GM19328 (cell line): ENCODE measurements at regions not wholly inside any gene's neighbourhood (a gene's known extent, or its start where the extent isn't known, plus 50 kb on each side); places are given as distances from the start of the nearest gene placed in this dataset.
"Not testable (repeated sequence)": the region's sequence is repeated elsewhere in the genome, so short reads cannot be mapped to it uniquely, and the experiment has no call there.

Experiments
- ATAC-seq: cut with Tn5 transposase; IDR thresholded peaks from one replicate; pipeline ENCODE4 v1.9.1; 2021; ENCODE audit warnings: mild to moderate bottlenecking, moderate library complexity; ENCODE audit not compliant: unreplicated experiment

DNA sequence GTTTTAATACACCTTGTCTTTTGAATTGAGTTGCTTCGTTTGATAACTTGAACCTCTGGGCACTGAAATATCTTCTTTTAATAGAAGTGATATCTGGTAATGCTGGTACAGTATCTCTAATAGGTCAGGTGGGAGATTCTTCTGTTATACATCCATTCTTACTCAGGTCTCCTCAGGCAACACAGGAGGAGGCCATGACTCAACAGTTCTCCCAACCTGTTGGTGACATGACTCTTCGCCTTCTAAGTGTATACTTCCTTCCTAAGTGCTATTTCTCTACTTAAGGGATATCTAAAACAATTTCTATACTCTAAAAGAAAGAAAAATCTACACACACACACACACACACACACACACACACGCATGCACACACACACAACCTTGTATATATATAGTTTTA lies 509.1 kb downstream of the PCNX1 start:
- no peak for ATAC-seq

DNA sequence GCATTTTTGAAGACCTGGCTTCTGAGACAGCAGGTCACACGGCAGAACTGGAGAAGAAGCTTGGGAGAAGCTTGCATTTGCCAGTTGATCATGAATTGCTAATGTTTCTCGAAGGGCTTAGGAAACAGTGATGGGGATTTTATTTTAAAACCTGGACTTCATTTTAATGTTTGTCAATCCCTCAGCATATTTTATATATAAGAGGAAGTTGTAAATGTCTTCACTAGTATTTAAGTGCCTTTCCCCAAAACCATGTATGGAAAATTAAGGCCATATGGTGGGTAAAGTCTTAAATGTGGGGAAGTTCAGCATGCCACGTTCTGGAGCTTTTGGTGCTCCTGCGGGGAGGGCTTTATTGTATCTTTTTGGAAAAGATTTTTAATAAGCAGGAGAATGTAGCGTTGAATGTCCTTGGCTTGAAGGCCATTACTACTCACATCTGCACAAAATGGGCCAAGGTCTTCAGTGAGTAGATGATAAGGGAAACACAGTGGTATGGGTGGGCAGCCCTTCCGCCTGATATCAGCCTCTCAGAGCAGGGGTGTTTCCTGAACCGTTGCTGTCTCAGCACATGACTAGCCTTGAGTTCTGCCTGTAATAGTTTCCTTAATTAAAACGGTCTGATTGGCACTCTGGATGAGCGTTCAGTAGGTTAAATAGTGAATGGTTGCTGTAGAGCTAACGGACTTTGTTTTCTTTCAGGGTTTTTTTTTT lies 511.4 kb downstream of the PCNX1 start:
- ATAC-seq: no peak

DNA sequence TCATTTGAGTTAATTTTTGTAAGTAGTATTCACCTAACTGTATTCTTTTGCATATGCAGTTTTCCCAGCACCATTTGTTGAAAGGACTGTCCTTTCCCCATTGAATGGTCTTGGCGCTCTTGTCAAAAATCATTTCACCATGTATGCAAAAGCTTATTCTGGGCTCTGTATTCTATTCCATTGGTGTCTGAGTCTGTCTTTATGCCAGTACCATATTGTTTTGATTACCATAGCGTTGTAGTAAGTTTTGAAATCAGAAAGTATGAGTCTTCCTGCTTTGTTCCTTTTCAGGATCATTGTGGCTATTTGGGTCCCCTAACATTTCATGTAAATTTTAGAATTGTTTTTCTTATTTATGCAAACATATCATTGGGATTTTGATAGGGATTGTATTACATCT lies 508.7 kb upstream of the RGS6 start:
- ATAC-seq: no peak

DNA sequence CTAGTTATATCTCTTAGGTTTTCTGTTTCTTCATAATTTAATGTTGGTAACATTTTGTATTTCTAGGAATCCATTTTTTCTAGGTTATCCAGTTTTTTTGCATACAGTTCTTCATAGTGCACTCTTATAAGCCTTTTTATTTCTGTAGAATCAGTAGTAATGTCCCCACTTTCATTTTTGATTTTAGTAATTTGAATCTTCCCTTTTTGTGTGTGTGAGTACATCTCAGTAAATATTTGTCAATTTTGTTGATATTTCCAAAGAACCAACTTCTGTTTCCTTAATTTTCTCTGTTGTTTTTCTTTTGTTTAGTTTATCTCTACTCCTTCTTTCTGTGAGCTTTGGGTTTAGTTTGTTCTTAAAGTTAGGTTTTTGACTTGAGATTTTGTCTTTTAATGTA lies 507.3 kb upstream of the RGS6 start:
- ATAC-seq: no peak

DNA sequence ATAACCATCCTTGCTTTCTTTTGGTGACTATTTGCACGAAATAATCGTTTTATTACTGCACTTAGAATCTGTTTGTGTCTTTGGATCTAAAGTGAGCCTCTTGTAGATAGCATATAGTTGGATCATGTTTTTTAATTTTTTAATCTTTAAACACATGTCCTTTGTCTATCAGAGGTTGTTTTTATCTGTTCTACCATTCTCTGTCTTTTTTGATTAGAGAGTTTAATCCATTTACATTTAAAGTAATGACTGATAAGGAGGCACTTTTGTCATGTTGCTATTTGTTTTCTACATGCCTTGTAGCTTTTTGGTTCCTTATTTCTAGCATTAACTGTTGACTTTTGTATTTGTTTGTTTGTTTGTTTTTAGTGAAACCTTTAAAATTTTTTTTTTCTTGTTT lies 506.2 kb upstream of the RGS6 start:
- no peak for ATAC-seq

DNA sequence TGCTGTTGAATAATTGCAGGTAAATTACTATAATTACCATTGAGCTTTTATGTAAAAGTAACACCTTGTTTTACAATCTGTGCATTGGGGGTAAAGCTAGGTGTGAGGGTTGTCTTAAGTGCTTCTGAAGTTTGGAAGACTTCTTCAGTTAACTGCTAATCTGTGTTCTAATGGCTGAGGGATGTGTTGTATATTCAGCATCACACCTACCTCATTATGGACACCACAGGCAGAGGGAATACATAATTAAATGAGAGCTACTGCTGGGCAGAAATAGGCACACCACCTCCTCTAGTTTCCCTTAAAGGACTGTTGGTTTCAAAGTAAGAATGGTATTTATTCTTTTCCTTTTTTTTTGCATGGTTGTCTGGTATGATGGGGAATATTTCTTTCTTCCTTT lies 502.3 kb upstream of the RGS6 start:
- ATAC-seq: no peak

DNA sequence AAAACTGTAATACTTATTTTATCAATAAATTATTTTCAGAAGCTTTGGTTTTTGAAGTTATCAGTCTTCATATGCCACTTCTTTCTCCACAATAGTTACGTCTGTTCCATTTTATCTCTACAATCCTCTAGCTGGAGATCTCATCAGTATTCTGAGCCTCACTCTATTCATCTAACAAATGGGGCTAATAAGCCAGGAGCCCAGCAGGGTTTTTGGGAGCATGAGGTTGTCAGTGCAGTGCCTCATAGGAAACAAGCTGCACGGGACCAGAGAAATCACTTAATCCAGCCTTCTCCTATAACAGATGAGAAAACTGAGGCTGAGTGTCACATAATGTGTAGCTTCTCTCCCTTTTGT lies 501.9 kb upstream of the RGS6 start:
- ATAC-seq: no peak

DNA sequence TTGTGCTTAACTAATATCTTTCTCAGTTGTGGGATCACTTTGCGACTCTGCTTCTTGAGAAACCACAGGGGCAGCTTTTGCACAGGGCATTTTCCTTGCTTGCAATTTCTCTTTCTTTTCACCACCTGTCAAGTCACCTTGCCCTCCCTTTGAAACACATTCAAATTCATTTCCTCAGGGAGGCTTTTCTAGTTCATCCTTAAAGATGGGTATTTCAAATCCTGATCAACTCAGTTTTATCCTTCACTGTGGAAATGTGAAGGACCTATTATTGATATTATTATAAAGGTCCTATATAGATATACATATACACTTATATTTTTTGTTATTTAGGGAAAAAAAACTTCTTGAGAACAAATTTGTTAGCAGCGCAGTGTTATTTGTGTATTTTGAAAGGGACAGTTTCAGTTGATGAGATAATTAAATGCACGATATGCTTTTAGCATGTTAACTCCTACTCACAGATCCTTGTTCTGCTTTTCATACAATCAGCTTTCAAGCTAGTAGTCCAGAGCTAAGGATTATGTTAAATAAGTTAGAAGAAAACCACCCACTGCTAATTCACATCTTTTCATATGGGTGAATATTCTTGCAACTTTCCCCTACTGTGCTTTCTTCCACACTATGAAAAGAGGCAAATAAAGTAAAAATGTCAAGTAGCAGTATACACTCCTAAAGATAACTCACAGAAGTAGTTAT lies 501.4 kb upstream of the RGS6 start:
- ATAC-seq: no peak

DNA sequence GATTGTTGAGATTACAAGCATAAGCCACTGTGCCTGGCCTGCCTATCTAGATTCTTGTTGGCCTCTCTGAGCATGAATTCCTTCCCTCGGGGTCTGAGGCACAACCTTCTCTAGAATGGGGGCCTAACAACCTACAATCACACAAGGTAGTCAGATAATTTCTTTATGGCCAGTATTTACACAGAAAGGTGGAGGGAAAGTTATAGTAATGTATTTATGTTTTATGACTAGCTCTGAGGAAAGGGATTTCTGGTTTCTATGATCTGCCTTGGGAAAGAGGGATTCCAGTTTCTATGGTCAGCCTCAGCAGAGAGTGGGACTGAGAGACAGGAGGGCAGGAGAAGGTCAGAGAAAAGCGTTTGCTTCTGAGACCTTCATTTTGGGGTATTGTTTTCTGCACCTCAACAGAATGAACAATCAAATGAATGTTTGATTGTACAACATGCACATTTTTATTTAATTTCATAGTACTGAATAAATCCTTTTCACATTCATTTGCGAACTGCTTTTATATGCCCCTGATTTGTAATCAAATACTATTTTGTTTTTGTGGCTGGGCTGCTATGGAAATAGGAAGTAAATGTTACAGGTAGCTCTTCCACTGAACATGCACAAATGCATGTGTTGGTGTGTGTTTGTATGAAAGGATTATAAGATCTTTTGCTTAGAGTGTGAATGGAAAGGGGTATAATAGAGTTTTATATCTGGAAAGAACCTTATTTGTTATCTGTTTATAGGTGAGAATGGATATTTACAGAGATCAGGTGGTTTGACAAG lies 499.7 kb upstream of the RGS6 start:
- no peak for ATAC-seq

DNA sequence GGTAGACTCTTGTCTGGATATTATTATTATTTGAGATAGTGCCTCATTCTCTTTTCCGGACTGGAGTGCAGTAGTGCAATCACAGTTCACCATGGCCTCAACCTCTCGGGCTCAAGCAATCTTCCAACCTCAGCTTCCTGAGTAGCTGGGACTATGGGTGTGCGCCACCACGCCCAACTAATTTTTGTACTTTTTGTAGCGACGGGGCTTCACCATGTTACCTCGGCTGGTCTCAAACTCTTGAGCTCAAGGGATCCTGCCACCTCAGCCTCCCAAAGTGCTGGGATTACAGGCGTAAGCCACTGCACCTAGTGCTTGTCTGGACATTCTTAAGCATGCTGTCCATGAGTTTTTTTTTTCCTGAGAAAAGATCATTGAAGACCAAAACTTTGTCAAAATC lies 498.9 kb upstream of the RGS6 start:
- ATAC-seq: no peak

DNA sequence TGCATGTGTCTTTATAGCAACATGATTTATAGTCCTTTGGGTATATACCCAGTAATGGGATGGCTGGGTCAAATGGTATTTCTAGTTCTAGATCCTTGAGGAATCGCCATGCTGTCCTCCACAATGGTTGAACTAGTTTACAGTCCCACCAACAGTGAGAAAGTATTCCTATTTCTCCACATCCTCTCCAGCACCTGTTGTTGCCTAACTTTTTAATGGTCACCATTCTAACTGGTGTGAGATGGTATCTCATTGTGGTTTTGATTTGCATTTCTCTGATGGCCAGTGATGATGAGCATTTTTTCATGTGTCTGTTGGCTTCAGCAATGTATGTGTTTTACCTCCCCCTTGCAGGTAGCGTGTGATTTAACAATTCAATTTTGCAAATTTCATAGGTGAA lies 496.6 kb upstream of the RGS6 start:
- not testable (repeated sequence) for ATAC-seq

DNA sequence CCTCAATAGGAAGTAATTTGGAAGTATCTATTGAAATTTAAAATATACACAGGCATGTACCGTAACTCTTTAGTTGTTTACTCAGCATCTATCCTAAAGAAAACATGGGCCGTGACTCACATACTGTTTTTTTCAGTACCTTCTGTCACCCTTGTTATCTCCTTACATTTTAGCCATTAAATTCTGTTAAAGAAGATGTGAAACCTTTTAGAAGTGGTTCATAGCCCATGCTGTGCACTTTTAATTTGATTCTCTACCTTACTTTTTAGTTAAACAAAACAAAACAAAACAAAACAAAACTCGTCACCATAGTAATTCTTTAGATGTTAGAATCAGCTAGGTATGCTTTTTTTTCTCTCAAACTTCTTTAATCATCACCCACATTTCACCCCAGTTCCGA lies 494.4 kb upstream of the RGS6 start:
- no peak for ATAC-seq

DNA sequence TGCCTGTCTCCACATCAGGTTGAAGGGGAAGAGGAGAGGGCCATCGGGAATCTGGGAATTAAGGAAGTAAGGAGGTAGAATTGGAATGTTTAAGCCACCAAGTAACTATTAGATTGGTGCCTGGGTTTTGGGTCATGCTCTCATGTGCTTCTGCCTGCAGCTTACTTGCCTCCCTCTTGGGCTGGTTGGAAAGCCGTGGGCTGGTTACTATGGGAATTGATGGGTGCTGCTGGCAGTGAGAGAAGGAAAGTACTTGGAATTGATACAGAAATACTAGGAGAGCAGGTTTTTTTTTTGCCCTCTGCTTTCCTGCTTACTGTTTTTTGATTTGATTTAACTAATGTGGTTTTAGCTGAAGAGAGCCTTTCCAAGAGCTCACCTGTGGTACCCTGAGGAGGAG lies 493.5 kb upstream of the RGS6 start:
- no peak for ATAC-seq

DNA sequence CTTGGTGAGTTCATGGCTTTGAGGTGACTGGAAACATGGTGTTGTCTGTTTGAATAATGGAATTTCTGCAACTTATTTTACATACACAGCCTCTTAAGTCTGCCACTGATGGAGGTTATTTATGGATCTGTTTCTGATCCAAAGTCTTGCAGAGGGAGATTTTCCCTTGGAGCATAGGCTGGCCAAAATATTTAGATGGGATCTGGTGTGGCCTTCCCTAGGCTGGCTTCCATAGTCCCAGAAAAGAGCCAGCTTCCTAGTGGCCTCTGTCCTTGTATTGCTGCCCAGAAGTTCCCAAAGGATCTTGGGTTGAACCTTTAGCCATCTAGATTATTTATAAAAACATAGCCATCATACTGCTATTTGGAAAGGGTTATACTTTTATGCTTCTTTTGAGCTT lies 491.1 kb upstream of the RGS6 start:
- ATAC-seq: no peak

DNA sequence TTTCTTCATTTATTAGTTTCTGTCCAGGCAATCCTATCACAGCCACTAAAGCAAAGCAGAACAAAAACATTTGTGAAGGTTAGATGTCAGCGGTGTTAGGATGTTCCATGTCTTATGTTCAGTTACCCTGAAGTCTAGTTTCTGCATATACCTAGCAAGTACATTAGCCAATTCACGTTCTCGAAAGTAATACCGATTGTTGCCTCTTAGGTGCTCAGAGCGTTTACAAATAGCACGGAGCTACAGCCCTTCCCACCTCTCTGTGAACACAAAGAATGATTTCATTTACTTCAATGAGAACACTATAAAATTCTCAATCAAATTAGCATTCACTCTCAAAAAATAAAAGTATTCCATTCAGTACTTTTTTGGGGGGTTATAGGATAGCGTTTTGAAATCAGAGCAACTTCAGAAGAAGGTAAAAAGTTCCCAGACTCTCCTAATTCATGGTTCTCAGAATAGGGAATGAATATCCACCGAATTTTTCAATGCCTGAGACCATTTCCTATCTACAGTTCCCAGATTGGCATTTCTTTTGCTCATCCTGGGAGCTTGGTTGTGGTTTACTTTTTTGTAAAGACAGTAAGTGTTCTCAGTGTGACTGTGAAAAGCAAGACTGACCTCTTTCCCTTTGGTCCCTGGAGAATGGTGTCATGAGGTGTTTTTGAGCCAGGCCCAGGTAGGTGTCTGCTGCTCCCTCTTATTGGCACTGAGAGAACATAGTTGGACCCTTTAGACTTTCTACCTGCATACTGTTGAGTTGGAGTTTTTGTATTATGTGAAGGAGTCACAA lies 488.0 kb upstream of the RGS6 start:
- ATAC-seq: no peak

DNA sequence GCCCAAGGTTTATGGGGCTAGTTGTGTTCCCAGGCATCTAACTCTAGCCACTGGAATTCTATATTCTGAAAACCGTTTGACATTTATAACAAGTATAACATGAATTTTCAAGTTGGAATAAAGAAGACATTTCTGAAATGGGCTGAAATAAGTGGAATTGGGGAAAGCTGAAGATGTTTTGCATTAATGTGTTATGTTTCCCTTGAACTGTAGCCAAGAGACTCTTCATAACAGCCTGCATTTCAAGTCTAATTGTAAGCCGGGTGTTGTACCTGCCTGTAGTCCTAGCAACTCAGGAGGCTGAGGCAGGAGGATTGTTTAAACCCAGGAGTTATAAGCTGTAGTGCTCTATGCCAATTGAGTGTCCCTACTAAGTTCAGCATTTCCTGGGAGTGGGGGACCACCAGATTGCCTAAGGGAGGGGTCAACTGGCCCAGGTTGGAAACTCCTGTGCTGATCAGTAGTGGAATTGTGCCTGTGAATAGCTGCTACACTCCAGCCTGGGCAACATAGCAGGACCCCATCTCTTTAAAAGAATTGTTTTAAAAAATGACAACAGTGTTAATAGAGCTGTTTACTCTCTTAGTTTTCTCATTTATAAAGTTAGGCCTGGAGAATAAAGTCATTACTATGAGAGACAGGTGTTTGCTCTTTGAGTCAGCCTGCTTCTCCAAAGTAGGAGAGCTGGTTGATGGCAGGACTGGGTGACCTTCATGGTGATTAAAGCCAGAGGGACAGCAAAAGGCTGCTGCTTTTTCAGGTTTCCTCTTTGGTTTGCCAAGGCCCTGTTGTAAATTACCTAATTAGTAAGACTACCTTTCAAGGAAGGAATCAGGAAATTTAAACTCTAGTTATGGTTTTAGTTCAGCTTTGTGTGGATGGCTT lies 483.6 kb upstream of the RGS6 start:
- no peak for ATAC-seq

DNA sequence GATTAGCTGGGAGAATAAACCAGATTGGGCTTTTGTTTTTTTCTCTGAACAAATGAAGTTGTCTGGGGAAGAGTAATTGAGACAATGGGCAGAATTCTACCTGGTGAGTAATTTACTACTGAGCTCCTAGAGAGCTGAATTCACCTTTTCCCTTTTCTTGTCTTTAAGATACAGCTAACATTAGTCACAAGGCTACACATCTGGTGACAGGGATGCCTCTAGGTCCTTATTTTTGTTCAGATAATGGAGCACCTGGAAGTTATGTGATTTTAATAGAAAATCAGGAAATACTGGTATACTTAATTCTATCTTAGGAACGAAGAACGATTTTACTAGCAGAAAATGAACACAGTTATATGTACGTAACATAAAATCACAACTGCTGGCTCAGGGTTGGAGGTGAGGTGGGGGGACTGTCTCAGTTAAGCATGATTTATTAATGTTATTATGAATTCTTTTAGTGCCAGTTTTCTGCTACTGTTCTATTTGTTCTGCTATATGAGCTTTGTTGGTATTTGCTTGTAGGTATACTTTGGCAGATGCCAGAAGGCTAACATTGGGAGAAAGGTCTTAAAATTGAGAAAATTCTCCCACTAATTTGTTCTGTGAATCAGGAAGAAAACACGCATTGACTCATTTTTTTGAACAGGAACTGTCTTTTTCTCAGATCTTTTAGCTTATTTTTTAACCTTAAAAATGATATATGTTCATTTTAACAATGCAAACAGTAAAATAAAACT lies 482.7 kb upstream of the RGS6 start:
- no peak for ATAC-seq

DNA sequence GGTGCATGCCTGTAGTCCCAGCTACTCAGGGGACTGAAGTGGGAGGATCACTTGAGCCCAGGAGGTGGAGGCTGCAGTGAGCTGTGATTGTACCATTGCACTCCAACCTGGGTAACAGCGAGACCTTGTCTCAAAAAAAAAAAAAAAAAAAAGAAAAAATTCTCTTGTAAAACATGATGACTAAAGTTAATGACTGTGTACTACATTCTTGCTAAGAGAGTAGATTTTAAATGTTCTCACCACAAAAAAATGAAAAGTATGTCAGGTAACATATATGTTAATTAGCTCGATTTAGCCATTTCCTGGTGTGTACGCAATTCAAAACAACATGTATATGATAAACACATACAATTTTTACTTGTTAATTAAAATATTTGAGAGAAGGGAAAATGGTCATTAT lies 480.7 kb upstream of the RGS6 start:
- no peak for ATAC-seq

DNA sequence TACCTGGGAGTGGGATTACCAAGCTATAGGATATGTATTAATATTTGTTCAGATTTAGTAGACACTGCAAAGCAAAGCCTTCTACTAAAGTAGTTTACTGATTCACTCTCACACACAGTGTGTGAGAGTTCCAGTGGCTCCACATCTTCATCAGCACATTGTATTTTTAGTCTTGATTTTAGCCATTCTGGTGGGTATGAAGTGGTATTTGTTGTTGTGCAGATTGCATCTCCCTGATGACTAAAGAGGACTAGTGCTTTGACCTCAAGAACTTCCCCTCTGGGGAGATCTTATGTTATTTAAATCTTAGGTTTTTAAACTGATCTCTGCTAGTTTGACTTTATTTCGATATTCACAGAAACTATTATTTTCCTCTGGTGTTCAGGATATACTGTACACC lies 479.7 kb upstream of the RGS6 start:
- no peak for ATAC-seq

DNA sequence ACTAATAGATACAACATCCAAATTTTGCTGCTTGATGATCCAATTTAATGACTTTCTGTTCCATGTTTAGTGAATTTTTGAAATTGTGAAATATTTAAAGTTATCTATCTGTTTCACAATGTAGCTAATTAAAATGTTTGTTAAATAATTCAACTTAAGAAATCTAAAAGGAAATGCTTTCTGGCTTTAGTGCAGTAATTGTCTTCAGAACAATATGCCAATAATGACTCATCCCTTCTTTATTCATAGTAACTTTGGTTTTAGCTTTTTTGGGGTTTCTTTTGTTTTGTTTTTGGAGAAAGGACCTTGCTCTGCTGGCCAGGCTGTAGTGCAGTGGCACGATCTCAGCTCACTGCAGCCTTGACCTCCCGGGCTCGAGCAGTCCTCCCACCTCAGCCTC lies 479.2 kb upstream of the RGS6 start:
- ATAC-seq: no peak
